HEK293T (cell line): ENCODE measurements at regions not wholly inside any gene's neighbourhood (a gene's known extent, or its start where the extent isn't known, plus 50 kb on each side); places are given as distances from the start of the nearest gene placed in this dataset.

Experiments used
- CTCF ChIA-PET: fragments of 350-600 bp; formaldehyde crosslinking; extraction: SDS; loops from one replicate; lab custom pipeline; 2021; ENCODE audit warnings: antibody characterized with exemption, inconsistent platforms; lab: Yijun Ruan, JAX
- POLR2A ChIA-PET: fragments of 350-600 bp; formaldehyde crosslinking; extraction: SDS; loops from one replicate; lab custom pipeline; 2020; ENCODE audit warnings: antibody characterized with exemption, inconsistent platforms; lab: Yijun Ruan, JAX
- DNase-seq: peaks from one replicate; pipeline ENCODE4 v3.0.0; 2012; ENCODE audit warnings: mixed read lengths; ENCODE audit errors: extremely low spot score
- ARNT ChIP-seq: fragments of 450-650 bp; IDR thresholded peaks from 2 replicates; pipeline ENCODE4 v1.6.1; 2017; ENCODE audit warnings: mild to moderate bottlenecking
- BHLHE40 ChIP-seq: fragments of 450-650 bp; IDR thresholded peaks from 2 replicates; pipeline ENCODE4 v1.6.1; 2016; ENCODE audit warnings: mild to moderate bottlenecking, moderate library complexity, borderline replicate concordance
- CTBP1 ChIP-seq: fragments of 450-650 bp; IDR thresholded peaks from 2 replicates; pipeline ENCODE4 v1.6.1; 2016; ENCODE audit warnings: borderline replicate concordance
- ELF4 ChIP-seq: fragments of 450-650 bp; IDR thresholded peaks from 2 replicates; pipeline ENCODE4 v1.6.1; 2017; ENCODE audit warnings: antibody characterized with exemption
- FOXA1 ChIP-seq: fragments of 450-650 bp; IDR thresholded peaks from 2 replicates; pipeline ENCODE4 v1.6.1; 2016; ENCODE audit warnings: mild to moderate bottlenecking
- FOXK2 ChIP-seq: fragments of 450-650 bp; IDR thresholded peaks from 2 replicates; pipeline ENCODE4 v1.6.1; 2016; ENCODE audit warnings: mild to moderate bottlenecking
- FOXM1 ChIP-seq: fragments of 450-650 bp; IDR thresholded peaks from 2 replicates; pipeline ENCODE4 v1.6.1; 2017; ENCODE audit warnings: mild to moderate bottlenecking, borderline replicate concordance
- HDGF ChIP-seq: fragments of 450-650 bp; IDR thresholded peaks from 2 replicates; pipeline ENCODE4 v1.6.1; 2017; ENCODE audit warnings: antibody characterized with exemption, borderline replicate concordance
- L3MBTL2 ChIP-seq: fragments of 450-650 bp; conservative IDR thresholded peaks from 2 replicates; pipeline ENCODE4 v1.6.1; 2016; ENCODE audit warnings: mild to moderate bottlenecking
- LEF1 ChIP-seq: fragments of 450-650 bp; IDR thresholded peaks from 2 replicates; pipeline ENCODE4 v1.6.1; 2017; ENCODE audit warnings: mild to moderate bottlenecking, borderline replicate concordance
- NFRKB ChIP-seq: fragments of 450-650 bp; IDR thresholded peaks from 2 replicates; pipeline ENCODE4 v1.6.1; 2016; ENCODE audit warnings: mild to moderate bottlenecking, moderate library complexity
- PKNOX1 ChIP-seq: fragments of 450-650 bp; IDR thresholded peaks from 2 replicates; pipeline ENCODE4 v1.6.1; 2016
- SP1 ChIP-seq: fragments of 450-650 bp; IDR thresholded peaks from 2 replicates; pipeline ENCODE4 v1.6.1; 2017
- SUZ12 ChIP-seq: fragments of 450-650 bp; IDR thresholded peaks from 2 replicates; pipeline ENCODE4 v1.6.1; 2016; ENCODE audit warnings: mild to moderate bottlenecking
- TARDBP ChIP-seq: fragments of 450-650 bp; IDR thresholded peaks from 2 replicates; pipeline ENCODE4 v1.6.1; 2016
- ZNF384 ChIP-seq: fragments of 450-650 bp; IDR thresholded peaks from 2 replicates; pipeline ENCODE4 v1.6.1; 2016

DNA sequence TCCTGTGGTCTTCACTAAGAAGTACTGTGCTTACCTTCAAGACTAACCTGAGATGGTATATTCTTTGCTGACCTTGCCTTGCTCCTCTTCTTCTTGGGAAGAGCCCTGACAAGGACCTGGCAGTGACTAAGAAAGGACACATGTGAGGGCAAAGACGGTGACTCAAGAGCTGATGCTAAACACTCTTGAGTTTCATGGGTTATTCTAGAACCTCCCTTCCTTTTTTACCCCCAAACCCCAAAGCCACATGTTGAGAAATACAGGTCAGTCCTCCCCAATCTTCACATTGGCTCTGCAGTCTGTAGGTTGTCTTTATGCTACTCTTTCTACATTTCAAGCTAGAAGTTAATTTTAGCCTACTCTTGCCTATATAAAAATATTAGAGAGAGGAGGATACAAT is 200.6 kb downstream of the SEMA6D start:
- DNase-seq = no peak
- TF ChIP-seq BHLHE40 = no peak
- no peak for TF ChIP-seq CTBP1
- TF ChIP-seq ARNT = no peak
- TF ChIP-seq NFRKB = no peak
- TF ChIP-seq ZNF384 = no peak
- no peak for TF ChIP-seq SP1
- no peak for TF ChIP-seq HDGF
- TF ChIP-seq FOXM1 = no peak
- no peak for TF ChIP-seq SUZ12
- no peak for TF ChIP-seq FOXA1
- no peak for TF ChIP-seq FOXK2
- TF ChIP-seq L3MBTL2 = no peak
- no peak for TF ChIP-seq LEF1
- no peak for TF ChIP-seq PKNOX1
- TF ChIP-seq ELF4 = no peak
- CTCF ChIA-PET = no interaction called here
- POLR2A ChIA-PET = no interaction called here

DNA sequence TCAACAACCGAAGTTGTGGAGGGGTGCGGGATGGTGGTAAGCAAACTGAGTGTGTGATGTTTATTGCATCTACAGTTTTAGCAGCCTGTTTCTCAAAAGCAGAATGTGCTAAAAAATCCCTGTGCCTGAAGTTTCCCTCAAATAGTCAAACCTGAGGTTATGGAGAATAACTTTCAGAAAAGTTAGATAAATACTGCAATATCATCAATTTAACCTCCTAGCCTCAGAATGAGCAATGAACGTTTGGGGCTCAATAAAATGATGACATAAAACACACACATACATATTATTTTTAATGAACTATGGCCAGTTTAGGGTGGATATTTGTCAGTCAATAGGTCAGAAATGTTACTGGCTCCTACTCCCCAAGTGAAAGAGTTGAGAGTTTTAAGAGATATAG is 201.6 kb downstream of the SEMA6D start:
- DNase-seq = no peak
- ChIA-PET CTCF (interaction anchor here (0.7 kb wide), 1 partner anchor 209 kb away, joined by 3 read pairs; no protein-coding TSS in a partner anchor), POLR2A (no interaction called here)
- no peak for TF ChIP-seq TARDBP
- no peak for TF ChIP-seq SUZ12
- no peak for TF ChIP-seq ZNF384
- no peak for TF ChIP-seq FOXM1
- TF ChIP-seq SP1 = no peak
- TF ChIP-seq ARNT = no peak
- no peak for TF ChIP-seq FOXK2
- no peak for TF ChIP-seq PKNOX1
- no peak for TF ChIP-seq L3MBTL2
- no peak for TF ChIP-seq HDGF
- TF ChIP-seq LEF1 = no peak
- no peak for TF ChIP-seq CTBP1
- no peak for TF ChIP-seq FOXA1
- TF ChIP-seq BHLHE40 = no peak
- TF ChIP-seq NFRKB = no peak

- ChIA-PET CTCF (no interaction called here), POLR2A (no interaction called here)
- DNase-seq = no peak
Measured at GRCh38 chr15:47924381-47924780, 196.4 kb upstream of the SLC24A5 start.

DNA sequence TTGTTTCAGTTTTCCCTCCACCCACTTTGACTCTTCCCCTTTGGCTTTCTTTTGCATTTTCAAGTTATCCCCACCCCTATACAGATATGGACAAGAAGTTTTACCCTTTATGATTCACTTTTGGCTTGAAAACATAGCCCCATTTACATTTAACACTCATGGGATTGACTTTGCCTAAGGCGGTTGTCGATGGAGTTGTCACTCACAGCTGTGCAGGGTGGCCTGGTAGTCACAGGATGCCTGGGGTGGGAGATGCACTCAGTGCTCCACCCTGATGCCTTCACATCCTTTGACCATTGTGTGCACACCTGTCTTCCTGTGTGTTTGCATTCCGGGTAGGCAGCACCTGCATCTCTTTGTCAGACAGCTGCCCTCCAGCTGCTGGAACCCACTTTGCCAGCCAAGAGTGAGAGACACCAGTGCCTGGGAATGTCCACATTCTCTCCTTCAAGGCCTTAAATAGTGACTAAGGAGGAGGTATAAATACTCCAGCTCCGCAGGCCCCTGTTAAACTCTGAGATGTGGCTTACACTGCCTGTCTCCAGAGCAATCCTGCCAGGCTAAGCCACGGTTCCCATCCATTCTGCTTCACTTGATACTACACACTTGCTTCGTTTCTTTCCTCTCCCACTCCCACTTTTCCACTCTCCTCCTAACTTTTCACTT is 191.5 kb upstream of the SLC24A5 start:
- ChIA-PET POLR2A (no interaction called here), CTCF (no interaction called here)
- TF ChIP-seq HDGF (no peak), PKNOX1 (no peak)
- no peak for DNase-seq

More at GRCh38 chr15:47924381-47924780, 196.4 kb upstream of the SLC24A5 start:
- TF ChIP-seq FOXA1 = no peak
- no peak for TF ChIP-seq SUZ12
- TF ChIP-seq BHLHE40 = no peak
- TF ChIP-seq TARDBP = no peak
- TF ChIP-seq NFRKB = no peak
- TF ChIP-seq ELF4 = no peak
- TF ChIP-seq HDGF = no peak
- TF ChIP-seq PKNOX1 = no peak
- no peak for TF ChIP-seq FOXM1
- TF ChIP-seq CTBP1 = no peak
- no peak for TF ChIP-seq SP1
- no peak for TF ChIP-seq FOXK2
- no peak for TF ChIP-seq L3MBTL2
- no peak for TF ChIP-seq ZNF384
- TF ChIP-seq LEF1 = no peak
- TF ChIP-seq ARNT = no peak

GRCh38 chr15:47932261-47932660 is 188.5 kb upstream of the SLC24A5 start:
- CTCF ChIA-PET = no interaction called here
- DNase-seq = no peak
- POLR2A ChIA-PET = no interaction called here
- TF ChIP-seq FOXM1 (no peak), L3MBTL2 (no peak), FOXA1 (no peak), TARDBP (no peak), LEF1 (no peak), ZNF384 (no peak), SP1 (no peak), FOXK2 (no peak), PKNOX1 (no peak), BHLHE40 (no peak), SUZ12 (no peak), ARNT (no peak), CTBP1 (no peak), NFRKB (no peak), ELF4 (no peak), HDGF (no peak)
